ENCODE measurements at regions not wholly inside any gene's neighbourhood (a gene's known extent, or its start where the extent isn't known, plus 50 kb on each side); places are given as distances from the start of the nearest gene placed in this dataset.

DNA sequence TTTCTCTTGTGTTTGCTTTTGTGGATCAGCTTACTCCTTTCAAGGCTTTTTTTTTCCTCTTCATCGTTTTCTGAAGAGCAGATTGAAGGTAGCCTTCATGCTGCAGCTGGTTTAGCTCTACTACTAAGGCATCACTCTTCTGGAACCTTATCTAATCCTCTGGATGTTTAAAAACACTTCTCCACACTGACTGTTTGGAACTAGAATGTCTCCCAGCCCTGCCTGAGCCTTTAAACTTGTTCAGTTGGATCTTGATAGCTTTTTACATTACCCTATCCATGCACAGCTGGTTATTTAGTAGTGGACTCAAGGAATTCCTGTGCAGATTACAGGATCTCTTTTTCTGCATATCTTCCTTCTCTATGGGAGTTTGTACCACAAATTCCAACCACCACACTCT lies 108.9 kb upstream of the ASCC3 start:
- no peak overlapping the region for H3K9ac ChIP-seq (ENCODE audit: insufficient read depth, low read length, poor library complexity, severe bottlenecking)
- intact Hi-C loops (cut with micrococcal nuclease) = no loop called here
- no peaks in the 10 kb centered on the region for H3K79me2 ChIP-seq (ENCODE audit: insufficient read depth, low read length)
- H3K4me2 ChIP-seq (replicated peaks; ENCODE audit: extremely low read depth, low read length, poor library complexity, severe bottlenecking) = no peak overlapping the region
- H3K9me3 ChIP-seq (replicated peaks in 1 of 2; ENCODE audit: control insufficient read depth in 1 of 2, insufficient read depth in 1 of 2, low read length in 2 of 2) = no peaks in the 10 kb centered on the region
- H3K36me3 ChIP-seq (replicated peaks in 1 of 2; ENCODE audit: control insufficient read depth in 1 of 2, insufficient read depth in 2 of 2, low read length in 2 of 2) = no peaks in the 10 kb centered on the region
- no peak for TF ChIP-seq CTCF (IDR thresholded peaks at IDR 0.05)
- DNase-seq = no peak
- H3K27me3 ChIP-seq (ENCODE audit: control insufficient read depth in 2 of 2, insufficient read depth in 2 of 2, low read length in 2 of 2) = no peaks in the 10 kb centered on the region
- Mint-ChIP-seq H3K4me1 (no peaks in the 10 kb centered on the region), H3K4me3 (no peak overlapping the region), H3K27ac (no peak overlapping the region), H3K27me3 (ENCODE audit: low read depth in 3 of 3) (no peaks in the 10 kb centered on the region), H3K36me3 (no peaks in the 10 kb centered on the region), H3K9me3 (peaks cover 0 to 7% (median 2%) of the 10 kb centered on the region in 7 donors)
- no peaks in the 10 kb centered on the region for H3K4me1 ChIP-seq (ENCODE audit: control insufficient read depth in 1 of 2, insufficient read depth in 2 of 2, low read length in 2 of 2)
- WGBS (ENCODE audit: insufficient coverage) = no CpG with 5 or more reads among the region's 1 CpG
- no peak overlapping the region for H3K27ac ChIP-seq (ENCODE audit: low read depth in 1 of 2, low read length in 2 of 2)
- no peaks in the 10 kb centered on the region for H4K20me1 ChIP-seq (ENCODE audit: insufficient read depth, low read length)
- H2AFZ ChIP-seq (ENCODE audit: insufficient read depth, low read depth, low read length, poor library complexity, severe bottlenecking) = no peak overlapping the region
- H3K4me3 ChIP-seq (replicated peaks in 1 of 3; ENCODE audit: low read depth in 2 of 3, low read length in 3 of 3) = no peak overlapping the region

DNA sequence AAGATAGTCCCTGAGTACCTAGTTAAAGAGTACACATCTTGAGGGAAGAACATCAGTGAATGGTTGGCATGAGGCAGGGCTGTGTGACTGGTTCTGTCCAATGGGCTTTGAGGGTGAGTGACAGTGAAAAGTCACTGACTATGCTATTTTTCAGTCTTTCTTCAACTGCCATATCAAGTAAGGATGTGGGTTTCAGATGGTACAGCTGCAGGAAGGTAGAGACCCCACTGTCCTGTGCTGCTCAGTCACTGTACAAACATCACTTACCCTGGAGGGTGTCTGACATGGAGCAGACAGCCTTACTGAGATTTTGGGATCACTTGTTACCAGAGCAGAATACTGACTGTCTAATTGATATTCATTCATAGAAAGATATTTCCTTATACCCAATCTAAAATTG lies 115.3 kb upstream of the ASCC3 start:
- H3K9me3 Mint-ChIP-seq = peaks cover 0 to 1% (median 0%) of the 10 kb centered on the region in 7 donors
- no peaks in the 10 kb centered on the region for H3K36me3 ChIP-seq (replicated peaks in 1 of 2; ENCODE audit: control insufficient read depth in 1 of 2, insufficient read depth in 2 of 2, low read length in 2 of 2)
- no peaks in the 10 kb centered on the region for H4K20me1 ChIP-seq (ENCODE audit: insufficient read depth, low read length)
- no peak overlapping the region for H3K4me2 ChIP-seq (replicated peaks; ENCODE audit: extremely low read depth, low read length, poor library complexity, severe bottlenecking)
- H3K27me3 Mint-ChIP-seq (ENCODE audit: low read depth in 3 of 3) = peaks cover 2 to 3% (median 2%) of the 10 kb centered on the region in 3 donors
- no peak for TF ChIP-seq CTCF (IDR thresholded peaks at IDR 0.05)
- no peak for DNase-seq
- H3K27ac Mint-ChIP-seq = no peak overlapping the region
- H3K4me1 ChIP-seq (ENCODE audit: control insufficient read depth in 1 of 2, insufficient read depth in 2 of 2, low read length in 2 of 2) = peaks cover 6 to 11% of the 10 kb centered on the region in 2 donors
- intact Hi-C loops (cut with micrococcal nuclease) = no loop called here
- H3K4me3 ChIP-seq (replicated peaks in 1 of 3; ENCODE audit: low read depth in 2 of 3, low read length in 3 of 3) = no peak overlapping the region
- H3K4me3 Mint-ChIP-seq = no peak overlapping the region
- no peaks in the 10 kb centered on the region for H3K36me3 Mint-ChIP-seq
- no peaks in the 10 kb centered on the region for H3K27me3 ChIP-seq (ENCODE audit: control insufficient read depth in 2 of 2, insufficient read depth in 2 of 2, low read length in 2 of 2)
- H3K79me2 ChIP-seq (ENCODE audit: insufficient read depth, low read length) = no peaks in the 10 kb centered on the region
- no peaks in the 10 kb centered on the region for H3K9me3 ChIP-seq (replicated peaks in 1 of 2; ENCODE audit: control insufficient read depth in 1 of 2, insufficient read depth in 1 of 2, low read length in 2 of 2)
- no peak overlapping the region for H3K9ac ChIP-seq (ENCODE audit: insufficient read depth, low read length, poor library complexity, severe bottlenecking)
- no peak overlapping the region for H2AFZ ChIP-seq (ENCODE audit: insufficient read depth, low read depth, low read length, poor library complexity, severe bottlenecking)
- H3K27ac ChIP-seq (ENCODE audit: low read depth in 1 of 2, low read length in 2 of 2) = no peak overlapping the region
- peaks cover 11% of the 10 kb centered on the region for H3K4me1 Mint-ChIP-seq

Data from CD14-positive monocyte (primary cell).